Esophagus (tissue), 2 donors: ENCODE measurements at regions not wholly inside any gene's neighbourhood (a gene's known extent, or its start where the extent isn't known, plus 50 kb on each side); places are given as distances from the start of the nearest gene placed in this dataset.
"Not testable (repeated sequence)": the region's sequence is repeated elsewhere in the genome, so short reads cannot be mapped to it uniquely, and the experiment has no call there.

Source experiments
- H3K27ac ChIP-seq, 2 donors: one replicate each; pipeline ENCODE4 v1.5.1; 2013; ENCODE audit warnings: low read depth in 2 of 2, mild to moderate bottlenecking in 2 of 2, inconsistent platforms in 1 of 2, low read length in 1 of 2, moderate library complexity in 1 of 2
- H3K27me3 ChIP-seq, 2 donors: one replicate each; pipeline ENCODE4 v1.6.1; 2013; ENCODE audit warnings: low read length in 2 of 2, control low read depth in 1 of 2, mild to moderate bottlenecking in 1 of 2; ENCODE audit not compliant: insufficient read depth in 2 of 2, control insufficient read depth in 1 of 2
- H3K36me3 ChIP-seq, 2 donors: one replicate each; pipeline ENCODE4 v1.6.1; 2013; ENCODE audit warnings: low read length in 1 of 2; ENCODE audit not compliant: control insufficient read depth in 2 of 2, insufficient read depth in 2 of 2
- H3K4me1 ChIP-seq, 2 donors: one replicate each; pipeline ENCODE4 v1.6.1; 2013; ENCODE audit warnings: low read length in 1 of 2; ENCODE audit not compliant: control insufficient read depth in 2 of 2, insufficient read depth in 2 of 2
- H3K4me3 ChIP-seq, 2 donors: one replicate each; pipeline ENCODE4 v1.5.1; 2013; ENCODE audit warnings: low read length in 2 of 2, mild to moderate bottlenecking in 2 of 2, low read depth in 1 of 2, moderate library complexity in 1 of 2
- H3K9me3 ChIP-seq, 2 donors: one replicate each; pipeline ENCODE4 v1.6.1; 2013; ENCODE audit warnings: mild to moderate bottlenecking in 2 of 2, low read depth in 1 of 2, low read length in 1 of 2, moderate library complexity in 1 of 2; ENCODE audit not compliant: control insufficient read depth in 2 of 2, insufficient read depth in 1 of 2
- WGBS, 2 donors: extraction: QIAGEN DNeasy Blood & Tissue Kit; methylation state at CpG; one replicate each; pipeline ENCODE4 v1.1.7; 2013; 5-methylcytosine and 5-hydroxymethylcytosine counted together
- donor health status: healthy with polysubstance abuse.
- donor health status: Bipolar disorder and iron deficiency.

DNA sequence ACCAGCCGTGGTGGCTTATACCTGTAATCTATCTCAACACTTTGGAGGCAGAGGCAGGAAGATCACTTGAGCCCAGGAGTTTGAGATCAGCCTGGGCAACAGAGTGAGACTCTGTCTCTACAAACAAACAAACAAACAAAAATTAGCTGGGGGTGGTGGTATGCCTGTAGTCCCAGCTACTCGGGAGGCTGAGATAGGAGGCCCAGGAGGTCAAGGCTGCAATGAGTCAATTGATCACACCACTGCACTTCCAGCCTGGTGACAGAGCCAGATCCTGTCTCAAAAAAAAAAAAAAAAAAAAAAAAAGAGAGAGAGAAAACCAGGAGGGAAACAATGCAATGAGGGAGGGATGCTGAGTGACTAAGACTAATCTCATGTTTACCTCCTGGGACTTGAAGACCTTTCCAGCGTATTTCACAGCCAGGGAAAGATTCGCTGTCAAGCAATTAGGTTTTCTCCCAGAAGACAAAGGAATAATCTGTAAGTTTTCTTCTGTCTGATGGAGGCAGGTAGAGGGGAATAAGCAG is 51.1 kb upstream of the MIER3 start:
- H3K27ac ChIP-seq = no peak overlapping the region
- H3K27me3 ChIP-seq = no peaks in the 10 kb centered on the region
- H3K4me1 ChIP-seq = no peaks in the 10 kb centered on the region
- H3K4me3 ChIP-seq = no peak overlapping the region
- H3K9me3 ChIP-seq = no peaks in the 10 kb centered on the region
- no peaks in the 10 kb centered on the region for H3K36me3 ChIP-seq
- WGBS, 2 donors = 63 to 68% methylated on average over 4 of the region's 4 CpGs

- not testable (repeated sequence) for H3K9me3 ChIP-seq, H3K27ac ChIP-seq, H3K27me3 ChIP-seq, H3K36me3 ChIP-seq, H3K4me3 ChIP-seq, H3K4me1 ChIP-seq
- 90 to 92% methylated on average over 5 of the region's 5 CpGs for WGBS, 2 donors
Observed at GRCh38 chr5:57003566-57003965, 51.6 kb upstream of the MIER3 start.

- Histone ChIP-seq H3K4me1 (no peaks in the 10 kb centered on the region), H3K36me3 (no peaks in the 10 kb centered on the region), H3K4me3 (peak overlapping the region in 1 of 2 donors; percentile 1), H3K27me3 (no peaks in the 10 kb centered on the region), H3K27ac (no peak overlapping the region), H3K9me3 (no peaks in the 10 kb centered on the region)
- 62 to 63% methylated on average over 5 of the region's 5 CpGs for WGBS, 2 donors
Observed at GRCh38 chr5:57004800-57005199, 52.9 kb upstream of the MIER3 start.

DNA sequence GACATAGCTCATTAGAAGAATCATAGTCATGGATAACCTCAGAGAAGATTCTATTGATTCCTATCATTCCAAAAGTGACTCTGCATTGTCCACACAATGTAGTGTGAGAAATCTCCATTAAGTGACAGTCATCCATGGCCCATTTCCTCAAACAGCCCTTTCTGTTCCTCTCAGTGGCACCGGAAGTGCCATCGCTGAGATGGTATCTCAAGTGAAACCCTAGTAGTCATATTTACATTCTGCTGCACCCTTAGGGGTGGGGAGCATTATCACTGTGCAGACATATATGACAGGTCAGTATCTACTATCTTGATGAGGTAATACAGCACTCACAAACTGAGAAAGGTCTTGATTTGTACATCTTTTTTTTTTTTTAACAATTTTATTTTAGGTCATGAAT is 55.4 kb upstream of the MIER3 start:
- H3K27ac ChIP-seq = no peak overlapping the region
- no peaks in the 10 kb centered on the region for H3K36me3 ChIP-seq
- H3K27me3 ChIP-seq = no peaks in the 10 kb centered on the region
- H3K4me3 ChIP-seq = no peak overlapping the region
- no peaks in the 10 kb centered on the region for H3K4me1 ChIP-seq
- no peaks in the 10 kb centered on the region for H3K9me3 ChIP-seq
- WGBS, 2 donors = 85 to 92% methylated on average over 2 of the region's 2 CpGs

GRCh38 chr5:57009811-57010210 is 57.9 kb upstream of the MIER3 start:
- Histone ChIP-seq H3K9me3 (no peaks in the 10 kb centered on the region), H3K27me3 (no peaks in the 10 kb centered on the region), H3K4me1 (no peaks in the 10 kb centered on the region), H3K4me3 (no peak overlapping the region), H3K36me3 (no peaks in the 10 kb centered on the region), H3K27ac (no peak overlapping the region)
- 93 to 94% methylated on average over 7 of the region's 7 CpGs for WGBS, 2 donors

DNA sequence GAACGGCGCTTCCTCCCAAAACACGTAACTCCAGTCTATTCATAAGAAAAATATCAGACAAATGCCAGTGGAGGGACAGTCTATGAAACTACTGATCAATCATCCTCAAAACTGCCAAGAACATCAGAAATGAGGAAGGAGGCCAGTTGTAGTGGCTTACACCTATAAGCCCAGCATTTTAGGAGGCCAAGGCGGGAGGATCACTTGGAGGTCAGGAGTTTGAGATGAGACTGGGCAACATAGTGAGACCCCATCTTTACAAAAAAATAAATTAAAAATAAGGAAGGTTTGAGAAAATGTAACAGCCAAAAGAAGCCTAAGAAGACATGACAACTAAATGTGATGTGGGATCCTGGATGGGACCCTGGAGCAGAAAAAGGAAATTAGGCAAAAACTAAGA is 58.9 kb upstream of the MIER3 start:
- H3K27ac ChIP-seq = no peak overlapping the region
- H3K4me3 ChIP-seq = no peak overlapping the region
- no peaks in the 10 kb centered on the region for H3K4me1 ChIP-seq
- H3K9me3 ChIP-seq = no peaks in the 10 kb centered on the region
- 90 to 98% methylated on average over 4 of the region's 4 CpGs for WGBS, 2 donors
- H3K27me3 ChIP-seq = no peaks in the 10 kb centered on the region
- no peaks in the 10 kb centered on the region for H3K36me3 ChIP-seq

GRCh38 chr5:57012511-57012910 is 60.6 kb upstream of the MIER3 start:
- 82 to 87% methylated on average over 2 of the region's 2 CpGs for WGBS, 2 donors
- no peaks in the 10 kb centered on the region for H3K9me3 ChIP-seq
- no peaks in the 10 kb centered on the region for H3K36me3 ChIP-seq
- H3K27me3 ChIP-seq = no peaks in the 10 kb centered on the region
- H3K27ac ChIP-seq = no peak overlapping the region
- H3K4me1 ChIP-seq = no peaks in the 10 kb centered on the region
- H3K4me3 ChIP-seq = no peak overlapping the region

GRCh38 chr5:57025961-57026360 is 74.0 kb upstream of the MIER3 start:
- no peaks in the 10 kb centered on the region for H3K9me3 ChIP-seq
- 76 to 83% methylated on average over 3 of the region's 3 CpGs for WGBS, 2 donors
- no peaks in the 10 kb centered on the region for H3K27me3 ChIP-seq

GRCh38 chr5:57028161-57028560 is 76.2 kb upstream of the MIER3 start:
- H3K27me3 ChIP-seq = no peaks in the 10 kb centered on the region
- H3K36me3 ChIP-seq = no peaks in the 10 kb centered on the region
- H3K4me3 ChIP-seq = no peak overlapping the region
- peaks cover 0 to 3% of the 10 kb centered on the region in 2 donors for H3K4me1 ChIP-seq
- 85 to 90% methylated on average over 2 of the region's 2 CpGs for WGBS, 2 donors
- H3K27ac ChIP-seq = no peak overlapping the region
- H3K9me3 ChIP-seq = peaks cover 0 to 2% of the 10 kb centered on the region in 2 donors

More at GRCh38 chr5:57025961-57026360, 74.0 kb upstream of the MIER3 start:
- Histone ChIP-seq H3K36me3 (no peaks in the 10 kb centered on the region), H3K4me1 (no peaks in the 10 kb centered on the region), H3K27ac (no peak overlapping the region), H3K4me3 (no peak overlapping the region)

DNA sequence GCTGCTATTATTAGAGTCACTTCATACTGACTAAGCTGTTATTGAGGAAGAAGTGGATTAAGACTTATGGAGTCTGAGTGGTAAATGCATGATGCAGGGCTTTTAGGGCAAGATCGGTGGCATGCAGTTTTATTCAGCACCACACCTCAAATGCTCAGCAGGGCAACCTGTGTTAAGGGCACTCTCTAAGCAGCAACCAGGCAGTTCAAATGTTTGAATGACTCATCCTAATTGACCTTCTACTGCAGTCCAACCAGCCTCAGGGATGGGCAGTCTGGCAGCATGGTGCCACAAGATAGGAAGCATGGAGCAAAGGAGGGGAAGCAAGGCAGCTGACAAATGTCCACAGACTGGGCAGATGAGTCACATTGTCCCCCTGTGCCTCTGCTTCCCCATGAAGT is 80.2 kb upstream of the MIER3 start:
- H3K27ac ChIP-seq = peak overlapping the region; percentile 21 to 78
- 50% methylated on average over 1 of the region's 1 CpG for WGBS, 2 donors
- peaks cover 0 to 2% of the 10 kb centered on the region in 2 donors for H3K9me3 ChIP-seq
- H3K4me3 ChIP-seq = no peak overlapping the region
- no peaks in the 10 kb centered on the region for H3K36me3 ChIP-seq
- no peaks in the 10 kb centered on the region for H3K27me3 ChIP-seq
- H3K4me1 ChIP-seq = peaks cover 0 to 3% of the 10 kb centered on the region in 2 donors
